ENCODE measurements at regions not wholly inside any gene's neighbourhood (a gene's known extent, or its start where the extent isn't known, plus 50 kb on each side); places are given as distances from the start of the nearest gene placed in this dataset.

- TF ChIP-seq, protein P1, sequence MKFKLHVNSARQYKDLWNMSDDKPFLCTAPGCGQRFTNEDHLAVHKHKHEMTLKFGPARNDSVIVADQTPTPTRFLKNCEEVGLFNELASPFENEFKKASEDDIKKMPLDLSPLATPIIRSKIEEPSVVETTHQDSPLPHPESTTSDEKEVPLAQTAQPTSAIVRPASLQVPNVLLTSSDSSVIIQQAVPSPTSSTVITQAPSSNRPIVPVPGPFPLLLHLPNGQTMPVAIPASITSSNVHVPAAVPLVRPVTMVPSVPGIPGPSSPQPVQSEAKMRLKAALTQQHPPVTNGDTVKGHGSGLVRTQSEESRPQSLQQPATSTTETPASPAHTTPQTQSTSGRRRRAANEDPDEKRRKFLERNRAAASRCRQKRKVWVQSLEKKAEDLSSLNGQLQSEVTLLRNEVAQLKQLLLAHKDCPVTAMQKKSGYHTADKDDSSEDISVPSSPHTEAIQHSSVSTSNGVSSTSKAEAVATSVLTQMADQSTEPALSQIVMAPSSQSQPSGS (CRISPR knock-in tag; IDR thresholded peaks at IDR 0.05) = peak; percentile 61
- TF ChIP-seq, protein P2, sequence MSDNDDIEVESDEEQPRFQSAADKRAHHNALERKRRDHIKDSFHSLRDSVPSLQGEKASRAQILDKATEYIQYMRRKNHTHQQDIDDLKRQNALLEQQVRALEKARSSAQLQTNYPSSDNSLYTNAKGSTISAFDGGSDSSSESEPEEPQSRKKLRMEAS (IDR thresholded peaks at IDR 0.05) = no peak
- TF ChIP-seq HNF4G (IDR thresholded peaks at IDR 0.05; ENCODE audit: borderline replicate concordance, low read depth, low read length) (peak; percentile 30; the same call in 1 of the 2 replicates), HNF4G (CRISPR knock-in tag; IDR thresholded peaks at IDR 0.05; ENCODE audit: borderline replicate concordance, low read depth) (no peak), ZSCAN5A (CRISPR knock-in tag; IDR thresholded peaks at IDR 0.05; ENCODE audit: borderline replicate concordance) (peak; percentile 51; the same call in 1 of the 2 replicates), ZBTB34 (CRISPR knock-in tag; IDR thresholded peaks at IDR 0.05) (no peak), EED (CRISPR knock-in tag; IDR thresholded peaks at IDR 0.05) (no peak), ZNF569 (CRISPR knock-in tag; IDR thresholded peaks at IDR 0.05; ENCODE audit: borderline replicate concordance) (no peak), TBP (CRISPR knock-in tag; IDR thresholded peaks at IDR 0.05) (no peak), TCF12 (IDR thresholded peaks at IDR 0.05) (no peak), TCF12 (CRISPR knock-in tag; IDR thresholded peaks at IDR 0.05) (no peak), ATF1 (CRISPR knock-in tag; IDR thresholded peaks at IDR 0.05) (peak; percentile 61; the same call in 1 of the 2 replicates), HES4 (CRISPR knock-in tag; IDR thresholded peaks at IDR 0.05; ENCODE audit: borderline replicate concordance) (no peak), FOXP1 (IDR thresholded peaks at IDR 0.05) (no peak), FOXP1 (CRISPR knock-in tag; IDR thresholded peaks at IDR 0.05) (peak; percentile 84), MED13 (CRISPR knock-in tag; IDR thresholded peaks at IDR 0.05) (0 out of 2 replicates have a peak, but pooled peaks have one; percentile 68), EP300 (IDR thresholded peaks at IDR 0.05; ENCODE audit: low read depth in 2 of 2, low read length in 2 of 2) (peak; percentile 82 to 87; a peak in 3 of 4 replicates), EP300 (CRISPR knock-in tag; IDR thresholded peaks at IDR 0.05; ENCODE audit: borderline replicate concordance) (peak; percentile 60; the same call in 1 of the 2 replicates), ZNF275 (CRISPR knock-in tag; IDR thresholded peaks at IDR 0.05; ENCODE audit: borderline replicate concordance) (no peak), MIXL1 (CRISPR knock-in tag; IDR thresholded peaks at IDR 0.05) (no peak), ZNF839 (CRISPR knock-in tag; IDR thresholded peaks at IDR 0.05; ENCODE audit: borderline replicate concordance) (no peak), ZNF24 (IDR thresholded peaks at IDR 0.05) (peak; percentile 63), GZF1 (CRISPR knock-in tag; IDR thresholded peaks at IDR 0.05) (no peak), KAT7 (CRISPR knock-in tag; IDR thresholded peaks at IDR 0.05; ENCODE audit: borderline replicate concordance) (no peak), NFYC (CRISPR knock-in tag; IDR thresholded peaks at IDR 0.05) (no peak)
These were observed 93.7 kb downstream of the SPTSSA start (continued) for GRCh38 chr14:34368115-34368970.

Measured in HepG2 (cell line).